H1 (cell line): ENCODE measurements at regions not wholly inside any gene's neighbourhood (a gene's known extent, or its start where the extent isn't known, plus 50 kb on each side); places are given as distances from the start of the nearest gene placed in this dataset.

Experiments used
- CTCF ChIA-PET: fragments of 300-600 bp; sonication (Branson Sonifier 250); formaldehyde crosslinking; loops from one replicate; lab custom pipeline; 2021; ENCODE audit not compliant: partially characterized antibody; lab: Charles Lee
- POLR2A ChIA-PET: fragments of 300-600 bp; sonication (Branson Sonifier 250); formaldehyde crosslinking; loops from one replicate; lab custom pipeline; 2021; ENCODE audit warnings: inconsistent platforms; ENCODE audit not compliant: partially characterized antibody; lab: Charles Lee
- DNase-seq, 2 experiments: peaks; one replicate each; pipeline versions ENCODE4 v3.0.0 to v3.0.0-alpha.2; 2010 to 2022; ENCODE audit warnings: low spot score in 2 of 2, low read depth in 1 of 2, mixed read lengths in 1 of 2
- FAIRE-seq: peaks from 2 replicates; lab custom pipeline; 2011; peaks lifted over from hg19 to GRCh38; lab: Jason Lieb, UNC
- H2AFZ ChIP-seq: 2 replicates; pipeline ENCODE4 v1.8.1; 2012; ENCODE audit warnings: low read length, inconsistent platforms
- H2AK5ac ChIP-seq: 2 replicates; pipeline ENCODE4 v1.6.1; 2013; ENCODE audit warnings: low read depth, low read length
- H2BK120ac ChIP-seq: replicated peaks from 2 replicates; pipeline ENCODE3; 2013; ENCODE audit warnings: low read depth, low read length, inconsistent platforms
- H2BK12ac ChIP-seq: 2 replicates; pipeline ENCODE4 v1.6.1; 2013; ENCODE audit warnings: low read depth, low read length
- H2BK15ac ChIP-seq: 2 replicates; pipeline ENCODE4 v1.6.1; 2013; ENCODE audit warnings: low read length
- H2BK20ac ChIP-seq: 2 replicates; pipeline ENCODE4 v1.6.1; 2013; ENCODE audit warnings: low read length
- H2BK5ac ChIP-seq: 2 replicates; pipeline ENCODE4 v1.6.1; 2013; ENCODE audit warnings: low read depth, low read length
- H3K14ac ChIP-seq: 2 replicates; pipeline ENCODE4 v1.6.1; 2013; ENCODE audit warnings: inconsistent platforms; ENCODE audit not compliant: insufficient read length
- H3K18ac ChIP-seq: 2 replicates; pipeline ENCODE4 v1.6.1; 2013; ENCODE audit warnings: low read length; ENCODE audit errors: extremely low read depth
- H3K23ac ChIP-seq: 2 replicates; pipeline ENCODE4 v1.6.1; 2013; ENCODE audit warnings: inconsistent platforms; ENCODE audit not compliant: insufficient read length
- H3K23me2 ChIP-seq: 2 replicates; pipeline ENCODE4 v1.6.1; 2013; ENCODE audit warnings: low read depth, low read length
- H3K27ac ChIP-seq: 2 replicates; pipeline ENCODE4 v1.6.1; 2011; ENCODE audit warnings: low read depth, low read length, inconsistent platforms
- H3K27me3 ChIP-seq, 4 experiments: replicated peaks in 1 of 4; 1 replicate in 1 of 4; 2 replicates in 3 of 4; pipeline versions ENCODE4 v1.6.1 to v1.8.1; 2011 to 2013; ENCODE audit warnings: low read length in 3 of 4, mild to moderate bottlenecking in 3 of 4, inconsistent platforms in 2 of 4, mixed read lengths in 2 of 4, moderate library complexity in 1 of 4; ENCODE audit not compliant: control insufficient read depth in 3 of 4, insufficient read depth in 3 of 4; ENCODE audit errors: extremely low read depth in 1 of 4
- H3K36me3 ChIP-seq, 4 experiments: 2 replicates each; pipeline versions ENCODE4 v1.6.1 to v1.8.1; 2011 to 2013; ENCODE audit warnings: mild to moderate bottlenecking in 4 of 4, low read length in 3 of 4, moderate library complexity in 2 of 4, control low read depth in 1 of 4, inconsistent platforms in 1 of 4; ENCODE audit not compliant: insufficient read depth in 4 of 4, control insufficient read depth in 2 of 4
- H3K4ac ChIP-seq: replicated peaks from 2 replicates; pipeline ENCODE3; 2013; ENCODE audit warnings: low read length, low read depth, mixed read lengths, inconsistent platforms; ENCODE audit not compliant: insufficient read length
- H3K4me1 ChIP-seq, 4 experiments: replicated peaks in 1 of 4; 1 replicate in 1 of 4; 2 replicates in 3 of 4; pipeline versions ENCODE4 v1.6.1 to v1.8.1; 2011 to 2013; ENCODE audit warnings: low read length in 3 of 4, inconsistent platforms in 2 of 4, mixed read lengths in 1 of 4; ENCODE audit not compliant: insufficient read depth in 4 of 4, control insufficient read depth in 3 of 4
- H3K4me2 ChIP-seq, 2 experiments: 2 replicates each; pipeline versions ENCODE4 v1.6.1 to v1.8.1; 2011 to 2013; ENCODE audit warnings: low read depth in 2 of 2, low read length in 2 of 2, control low read depth in 1 of 2, inconsistent platforms in 1 of 2, mild to moderate bottlenecking in 1 of 2; ENCODE audit not compliant: insufficient read depth in 1 of 2
- H3K4me3 ChIP-seq, 4 experiments: fragments of 200-600, 300-600 bp in 1 of 4; sonication (generic), shearing (Covaris generic), sonication (Bioruptor Twin) in 1 of 4; 2 replicates each; pipeline versions ENCODE4 v1.5.1 to v1.8.1; 2011 to 2016; ENCODE audit warnings: low read length in 4 of 4, low read depth in 3 of 4, control low read depth in 2 of 4, inconsistent platforms in 2 of 4, mild to moderate bottlenecking in 2 of 4, mixed read lengths in 1 of 4, moderate library complexity in 1 of 4; ENCODE audit not compliant: insufficient read depth in 2 of 4; ENCODE audit errors: extremely low read depth in 1 of 4
- H3K56ac ChIP-seq: replicated peaks from 2 replicates; pipeline ENCODE3; 2013; ENCODE audit warnings: low read depth, mild to moderate bottlenecking, mixed read lengths, low read length, inconsistent platforms; ENCODE audit not compliant: insufficient read length
- H3K79me1 ChIP-seq: 2 replicates; pipeline ENCODE4 v1.6.1; 2013; ENCODE audit warnings: low read depth, low read length, control low read depth
- H3K79me2 ChIP-seq, 2 experiments: 2 replicates each; pipeline versions ENCODE4 v1.6.1 to v1.8.1; 2012 to 2013; ENCODE audit warnings: low read length in 2 of 2, mild to moderate bottlenecking in 2 of 2, inconsistent platforms in 1 of 2; ENCODE audit not compliant: insufficient read depth in 2 of 2, control insufficient read depth in 1 of 2
- H3K9ac ChIP-seq, 4 experiments: replicated peaks in 1 of 4; 1 replicate in 1 of 4; 2 replicates in 3 of 4; pipeline versions ENCODE4 v1.6.1 to v1.8.1; 2011 to 2013; ENCODE audit warnings: low read depth in 3 of 4, low read length in 3 of 4, control low read depth in 2 of 4, mild to moderate bottlenecking in 2 of 4, moderate library complexity in 2 of 4, inconsistent platforms in 1 of 4; ENCODE audit errors: extremely low read depth in 1 of 4
- H3K9me3 ChIP-seq, 2 experiments: 2 replicates each; pipeline versions ENCODE4 v1.6.1 to v1.8.1; 2012 to 2013; ENCODE audit warnings: mild to moderate bottlenecking in 2 of 2, moderate library complexity in 2 of 2, control low read depth in 1 of 2, inconsistent platforms in 1 of 2, low read depth in 1 of 2, low read length in 1 of 2, mixed read lengths in 1 of 2; ENCODE audit not compliant: insufficient read depth in 2 of 2
- H4K20me1 ChIP-seq, 2 experiments: replicated peaks in 1 of 2; 2 replicates each; pipeline versions ENCODE3 to v1.8.1; 2011 to 2013; ENCODE audit warnings: inconsistent platforms in 2 of 2, low read length in 2 of 2, mild to moderate bottlenecking in 1 of 2; ENCODE audit not compliant: insufficient read depth in 2 of 2, control insufficient read depth in 1 of 2
- H4K5ac ChIP-seq: 2 replicates; pipeline ENCODE4 v1.6.1; 2013; ENCODE audit warnings: low read length, low read depth, mixed read lengths, inconsistent platforms; ENCODE audit not compliant: insufficient read length
- H4K8ac ChIP-seq: 2 replicates; pipeline ENCODE4 v1.8.0; 2013; ENCODE audit warnings: mild to moderate bottlenecking, moderate library complexity, low read length, inconsistent platforms; ENCODE audit not compliant: insufficient read depth; ENCODE audit errors: extremely low read depth
- H4K91ac ChIP-seq: replicated peaks from 2 replicates; pipeline ENCODE3; 2013; ENCODE audit warnings: low read length, mixed read lengths, inconsistent platforms; ENCODE audit not compliant: insufficient read length
- ASH2L ChIP-seq: fragments of 200-600, 300-600 bp; sonication (generic); IDR thresholded peaks from one replicate; pipeline ENCODE4 v1.7.1; 2017; ENCODE audit warnings: low read length
- CEBPB ChIP-seq: IDR thresholded peaks from 2 replicates; pipeline ENCODE4 v1.6.1; 2012; ENCODE audit warnings: low read depth, low read length
- CREB1 ChIP-seq: IDR thresholded peaks from 2 replicates; pipeline ENCODE4 v1.6.1; 2012; ENCODE audit warnings: inconsistent platforms
- KDM5A ChIP-seq: fragments of 200-600 bp; IDR thresholded peaks from 2 replicates; pipeline ENCODE4 v1.7.1; 2012; ENCODE audit warnings: mild to moderate bottlenecking, low read length, inconsistent platforms, mixed read lengths
- WGBS, 2 experiments: shearing (Covaris generic) in 1 of 2; methylation state at CpG; one replicate each; pipeline versions ENCODE4 v1.1.6 to v1.1.7; 2013 to 2015; ENCODE audit warnings: low lambda C conversion rate in 2 of 2, mixed read lengths in 2 of 2, inconsistent platforms in 1 of 2, low coverage in 1 of 2, missing lambda C conversion rate in 1 of 2; ENCODE audit not compliant: insufficient replicate concordance in 2 of 2, insufficient coverage in 1 of 2, insufficient read length in 1 of 2; ENCODE audit errors: extremely low coverage in 1 of 2, missing lambda C conversion rate in 1 of 2; 5-methylcytosine and 5-hydroxymethylcytosine counted together

DNA sequence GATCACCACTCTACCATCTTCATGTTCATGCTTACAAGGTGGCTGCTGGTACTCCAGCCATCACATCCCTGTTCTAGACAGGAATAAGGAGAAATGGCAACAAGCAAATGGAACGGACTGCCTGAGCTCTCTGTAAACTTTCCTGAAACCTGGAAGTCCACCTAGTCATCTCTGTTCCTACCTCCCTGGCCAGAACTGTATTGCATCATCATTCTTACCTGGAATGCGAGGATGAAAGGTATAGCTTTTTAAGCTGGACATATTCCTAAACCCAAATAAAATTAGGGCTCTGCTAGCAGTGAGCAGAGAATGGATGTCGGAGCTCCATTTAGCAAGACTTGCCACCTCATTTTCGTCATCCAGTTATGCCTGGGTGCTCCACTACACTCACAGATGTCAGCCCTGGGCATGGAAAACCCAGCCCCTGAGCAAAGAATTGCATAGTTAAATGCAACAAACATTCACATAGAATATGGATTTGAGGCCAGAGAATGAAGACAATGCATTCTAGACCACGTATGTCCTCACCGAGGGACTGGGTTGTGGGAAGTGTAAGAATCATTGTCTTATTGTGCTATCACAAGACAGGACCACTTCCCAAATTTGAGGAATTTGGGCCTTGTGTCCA lies 214.3 kb upstream of the CDYL start:
- no peak overlapping the region for H2BK5ac ChIP-seq
- no peak overlapping the region for H3K56ac ChIP-seq
- no peak overlapping the region for H3K4ac ChIP-seq
- H2BK15ac ChIP-seq = no peak overlapping the region
- no peaks in the 10 kb centered on the region for H4K20me1 ChIP-seq
- no peak overlapping the region for H3K4me2 ChIP-seq
- no peaks in the 10 kb centered on the region for H3K79me1 ChIP-seq
- no peak overlapping the region for H3K27ac ChIP-seq
- no peak overlapping the region for H4K8ac ChIP-seq
- CTCF ChIA-PET = no interaction called here
- no peak for DNase-seq
- POLR2A ChIA-PET = no interaction called here
- no peak overlapping the region for H3K23ac ChIP-seq
- H3K23me2 ChIP-seq = no peaks in the 10 kb centered on the region
- no peak overlapping the region for H2AK5ac ChIP-seq
- no peak overlapping the region for H2AFZ ChIP-seq
- H3K36me3 ChIP-seq = no peaks in the 10 kb centered on the region
- 89% methylated on average over 6 of the region's 6 CpGs; no CpG with 5 or more reads in 1 of the 2 experiments for WGBS, 2 experiments
- FAIRE-seq = no peak
- no peak overlapping the region for H2BK12ac ChIP-seq
- H2BK20ac ChIP-seq = no peak overlapping the region
- no peak for TF ChIP-seq ASH2L
- TF ChIP-seq KDM5A = no peak
- TF ChIP-seq CREB1 = no peak
- TF ChIP-seq CEBPB = peak; percentile 14; the same call in 1 of the 2 replicates
- TF ChIP-seq, all 59 proteins: peak for 1
- H3K4me1 ChIP-seq = no peaks in the 10 kb centered on the region
- no peak overlapping the region for H4K91ac ChIP-seq
- H3K79me2 ChIP-seq = no peaks in the 10 kb centered on the region
- no peaks in the 10 kb centered on the region for H3K9me3 ChIP-seq
- H2BK120ac ChIP-seq = no peak overlapping the region
- H4K5ac ChIP-seq = no peak overlapping the region
- no peak overlapping the region for H3K9ac ChIP-seq
- no peak overlapping the region for H3K4me3 ChIP-seq
- H3K27me3 ChIP-seq = no peaks in the 10 kb centered on the region
- H3K14ac ChIP-seq = no peak overlapping the region
- no peak overlapping the region for H3K18ac ChIP-seq
